ENCODE measurements at regions not wholly inside any gene's neighbourhood (a gene's known extent, or its start where the extent isn't known, plus 50 kb on each side); places are given as distances from the start of the nearest gene placed in this dataset.

- no peak overlapping the region for H3K4me2 ChIP-seq (ENCODE audit: insufficient read depth, low read length)
- no peak overlapping the region for H2AFZ ChIP-seq (ENCODE audit: low read length)
- no peak overlapping the region for H3K4me3 ChIP-seq (ENCODE audit: insufficient read depth, low read length)
- H3K4me1 ChIP-seq (ENCODE audit: insufficient read depth, low read length) = no peaks in the 10 kb centered on the region
- no peak for TF ChIP-seq CTCF (IDR thresholded peaks at IDR 0.05; ENCODE audit: extremely low read depth, low read depth, low read length)
- H3K27ac ChIP-seq (ENCODE audit: low read depth, low read length) = no peak overlapping the region
- H3K9me3 ChIP-seq (ENCODE audit: low read depth, low read length) = no peaks in the 10 kb centered on the region
- H3K36me3 ChIP-seq (ENCODE audit: insufficient read depth, low read length) = no peaks in the 10 kb centered on the region
- H3K27me3 ChIP-seq (ENCODE audit: insufficient read depth, low read length) = no peaks in the 10 kb centered on the region
- H4K20me1 ChIP-seq (ENCODE audit: insufficient read depth, low read length) = no peaks in the 10 kb centered on the region
- H3K79me2 ChIP-seq (ENCODE audit: insufficient read depth, low read length) = no peaks in the 10 kb centered on the region
- no peak for DNase-seq (ENCODE audit: insufficient read length, low spot score, missing footprints)
Measured at GRCh38 chr14:66228267-66228970, 257.8 kb upstream of the CCDC196 start.

GRCh38 chr14:66231820-66232219, 254.4 kb upstream of the CCDC196 start:
- H3K4me3 ChIP-seq (ENCODE audit: insufficient read depth, low read length) = no peak overlapping the region
- no peak for TF ChIP-seq CTCF (IDR thresholded peaks at IDR 0.05; ENCODE audit: extremely low read depth, low read depth, low read length)
- H3K4me1 ChIP-seq (ENCODE audit: insufficient read depth, low read length) = no peaks in the 10 kb centered on the region
- no peaks in the 10 kb centered on the region for H3K27me3 ChIP-seq (ENCODE audit: insufficient read depth, low read length)
- no peak overlapping the region for H3K4me2 ChIP-seq (ENCODE audit: insufficient read depth, low read length)
- H2AFZ ChIP-seq (ENCODE audit: low read length) = no peak overlapping the region
- no peaks in the 10 kb centered on the region for H4K20me1 ChIP-seq (ENCODE audit: insufficient read depth, low read length)
- no peaks in the 10 kb centered on the region for H3K9me3 ChIP-seq (ENCODE audit: low read depth, low read length)
- no peak overlapping the region for H3K27ac ChIP-seq (ENCODE audit: low read depth, low read length)
- H3K36me3 ChIP-seq (ENCODE audit: insufficient read depth, low read length) = no peaks in the 10 kb centered on the region
- no peak for DNase-seq (ENCODE audit: insufficient read length, low spot score, missing footprints)
- H3K79me2 ChIP-seq (ENCODE audit: insufficient read depth, low read length) = no peaks in the 10 kb centered on the region

GRCh38 chr14:66233591-66233990, 252.6 kb upstream of the CCDC196 start:
- Histone ChIP-seq H3K4me1 (ENCODE audit: insufficient read depth, low read length) (no peaks in the 10 kb centered on the region), H3K9me3 (ENCODE audit: low read depth, low read length) (no peaks in the 10 kb centered on the region), H4K20me1 (ENCODE audit: insufficient read depth, low read length) (no peaks in the 10 kb centered on the region), H3K4me3 (ENCODE audit: insufficient read depth, low read length) (no peak overlapping the region), H3K79me2 (ENCODE audit: insufficient read depth, low read length) (no peaks in the 10 kb centered on the region), H2AFZ (ENCODE audit: low read length) (no peak overlapping the region), H3K27me3 (ENCODE audit: insufficient read depth, low read length) (no peaks in the 10 kb centered on the region), H3K27ac (ENCODE audit: low read depth, low read length) (no peak overlapping the region), H3K36me3 (ENCODE audit: insufficient read depth, low read length) (no peaks in the 10 kb centered on the region), H3K4me2 (ENCODE audit: insufficient read depth, low read length) (no peak overlapping the region)
- DNase-seq (ENCODE audit: insufficient read length, low spot score, missing footprints) = no peak
- TF ChIP-seq CTCF (IDR thresholded peaks at IDR 0.05; ENCODE audit: extremely low read depth, low read depth, low read length) = no peak

DNA sequence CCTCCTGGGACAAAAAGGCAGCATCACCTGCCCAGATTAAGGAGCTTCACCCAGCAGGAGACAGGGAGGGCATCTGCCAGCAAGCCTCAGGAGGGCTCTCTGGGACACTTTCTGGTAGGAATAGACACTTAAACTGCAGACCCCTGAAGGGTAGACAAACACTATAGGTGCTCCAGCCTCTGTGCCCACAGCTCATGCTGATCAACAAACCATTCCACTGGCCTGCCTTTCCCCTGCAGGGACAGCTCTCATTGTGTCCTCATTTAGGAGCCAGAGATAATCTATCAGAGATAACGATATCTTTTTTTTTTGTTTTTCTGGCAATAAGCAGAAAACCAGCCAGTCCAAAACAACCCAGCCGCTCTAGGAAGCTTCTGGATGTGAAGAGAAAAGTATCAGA, 251.8 kb upstream of the CCDC196 start:
- Histone ChIP-seq H3K36me3 (ENCODE audit: insufficient read depth, low read length) (no peaks in the 10 kb centered on the region), H3K27me3 (ENCODE audit: insufficient read depth, low read length) (no peaks in the 10 kb centered on the region), H3K27ac (ENCODE audit: low read depth, low read length) (no peak overlapping the region), H2AFZ (ENCODE audit: low read length) (no peak overlapping the region), H3K79me2 (ENCODE audit: insufficient read depth, low read length) (no peaks in the 10 kb centered on the region), H3K9me3 (ENCODE audit: low read depth, low read length) (no peaks in the 10 kb centered on the region), H4K20me1 (ENCODE audit: insufficient read depth, low read length) (no peaks in the 10 kb centered on the region), H3K4me1 (ENCODE audit: insufficient read depth, low read length) (no peaks in the 10 kb centered on the region), H3K4me3 (ENCODE audit: insufficient read depth, low read length) (no peak overlapping the region), H3K4me2 (ENCODE audit: insufficient read depth, low read length) (no peak overlapping the region)
- DNase-seq (ENCODE audit: insufficient read length, low spot score, missing footprints) = no peak
- TF ChIP-seq CTCF (IDR thresholded peaks at IDR 0.05; ENCODE audit: extremely low read depth, low read depth, low read length) = no peak

Measured in osteoblast (primary cell).